GM21576 (cell line): ENCODE measurements at regions not wholly inside any gene's neighbourhood (a gene's known extent, or its start where the extent isn't known, plus 50 kb on each side); places are given as distances from the start of the nearest gene placed in this dataset.
"Not testable (repeated sequence)": the region's sequence is repeated elsewhere in the genome, so short reads cannot be mapped to it uniquely, and the experiment has no call there.

Experiments used
- ATAC-seq: cut with Tn5 transposase; IDR thresholded peaks from one replicate; pipeline ENCODE4 v1.9.1; 2021; ENCODE audit warnings: mild to moderate bottlenecking, moderate library complexity; ENCODE audit not compliant: unreplicated experiment

DNA sequence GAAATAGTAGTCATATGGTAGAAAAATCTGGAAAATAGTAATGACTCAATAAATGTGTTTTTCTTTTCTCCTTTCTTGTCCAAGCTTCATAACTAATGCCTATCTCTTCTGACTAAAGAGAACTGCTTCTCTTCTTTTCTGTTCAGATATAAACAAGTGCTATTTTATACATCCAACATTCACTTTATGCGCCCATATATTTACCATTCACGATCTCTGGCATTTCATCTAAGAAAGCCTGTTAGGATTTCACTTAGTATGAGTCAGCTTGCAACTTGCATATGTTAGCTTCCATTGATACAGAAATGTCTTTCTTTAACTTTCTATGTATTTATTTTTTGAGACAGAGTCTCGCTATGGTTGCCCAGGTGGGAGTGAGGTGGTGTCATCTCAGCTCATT, 224.9 kb downstream of the VAPA start:
- ATAC-seq, result no peak

DNA sequence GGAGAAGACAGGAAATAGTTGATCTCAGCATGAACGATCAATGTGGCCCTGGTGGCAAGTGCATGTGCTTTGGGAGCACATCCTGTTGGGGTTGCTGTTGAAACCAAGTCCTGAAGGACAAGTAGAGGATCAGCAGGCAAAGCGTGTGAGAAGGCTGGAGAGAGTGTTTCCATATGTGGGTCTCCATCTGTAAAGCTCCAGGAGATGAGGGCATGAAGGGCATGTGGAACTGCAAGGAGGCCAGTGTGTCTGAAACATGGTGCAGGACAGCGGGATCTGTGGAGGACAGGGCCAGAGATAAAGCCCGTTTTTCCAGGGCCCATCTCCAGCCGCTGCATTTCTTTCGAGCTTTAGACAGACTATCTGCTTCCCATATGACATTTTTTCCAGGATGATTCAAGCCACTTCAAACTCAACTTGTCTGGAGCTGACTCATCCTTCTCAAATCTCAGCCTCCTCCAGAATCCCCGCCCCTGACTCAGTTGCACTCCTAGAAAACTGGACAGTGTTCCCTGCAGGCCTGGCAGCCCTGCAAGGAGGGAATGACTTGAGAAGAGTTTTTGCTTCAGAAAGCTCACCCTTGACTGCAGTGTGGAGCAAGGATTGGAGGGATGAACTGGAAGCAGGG, 226.1 kb downstream of the VAPA start:
- no peak for ATAC-seq

DNA sequence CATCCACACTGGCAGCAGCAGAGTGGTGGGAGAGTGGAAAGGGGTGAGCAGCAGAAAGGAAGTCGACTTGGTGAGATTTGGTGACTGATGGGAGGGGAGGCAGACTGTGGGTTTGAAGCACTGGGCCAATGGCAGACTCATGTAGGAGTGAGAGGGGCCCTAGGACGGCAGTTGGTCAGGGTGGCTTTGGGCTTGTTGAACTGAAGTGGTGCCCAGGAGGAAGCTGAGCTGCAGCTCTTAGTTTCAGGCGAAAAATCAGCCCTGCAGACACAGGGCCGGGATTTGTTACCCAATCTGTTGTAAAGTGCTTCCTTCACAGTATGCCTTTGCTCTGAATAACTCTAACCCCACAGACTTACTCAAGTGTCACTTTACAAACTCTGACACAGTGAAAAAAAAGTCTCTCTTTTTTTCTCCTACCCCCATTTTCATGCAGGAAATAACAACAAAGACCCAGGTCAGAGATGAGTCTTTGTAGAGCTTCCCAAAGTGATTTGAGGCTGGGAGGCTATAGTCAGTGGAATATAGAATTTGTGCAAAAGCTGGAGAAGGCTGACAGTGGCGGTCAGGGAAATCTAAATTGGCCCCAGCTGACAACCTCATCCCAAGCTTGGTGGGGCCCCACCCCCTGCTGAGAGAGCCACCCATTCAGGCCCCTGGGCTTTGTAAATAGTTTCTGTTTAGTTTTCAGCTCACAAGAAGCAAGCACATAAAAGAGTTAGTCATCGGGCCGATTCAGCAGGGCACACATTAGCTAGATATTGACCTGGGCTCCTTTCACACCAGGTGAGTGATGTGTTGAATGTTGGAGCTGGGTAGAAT, 226.9 kb downstream of the VAPA start:
- no peak for ATAC-seq

DNA sequence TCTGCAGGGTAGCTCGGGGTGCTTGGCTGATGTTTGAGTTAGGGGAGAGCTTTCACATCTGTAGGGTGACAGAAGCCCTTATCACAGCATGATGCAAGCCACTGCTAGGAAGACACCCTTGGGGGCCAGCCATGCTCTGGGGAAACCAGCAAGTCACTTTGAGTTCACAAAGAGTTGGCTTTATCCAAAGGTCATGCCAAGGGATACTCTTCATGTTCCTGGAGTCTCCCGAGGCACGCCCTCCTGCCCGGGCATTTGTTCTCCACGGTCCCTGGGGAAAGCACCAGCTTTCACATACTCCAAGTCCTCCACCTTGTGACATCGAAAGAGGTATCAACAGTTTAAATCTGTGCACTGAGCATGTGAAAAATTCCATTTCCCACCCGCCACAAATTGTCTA, 227.7 kb downstream of the VAPA start:
- ATAC-seq, result no peak

DNA sequence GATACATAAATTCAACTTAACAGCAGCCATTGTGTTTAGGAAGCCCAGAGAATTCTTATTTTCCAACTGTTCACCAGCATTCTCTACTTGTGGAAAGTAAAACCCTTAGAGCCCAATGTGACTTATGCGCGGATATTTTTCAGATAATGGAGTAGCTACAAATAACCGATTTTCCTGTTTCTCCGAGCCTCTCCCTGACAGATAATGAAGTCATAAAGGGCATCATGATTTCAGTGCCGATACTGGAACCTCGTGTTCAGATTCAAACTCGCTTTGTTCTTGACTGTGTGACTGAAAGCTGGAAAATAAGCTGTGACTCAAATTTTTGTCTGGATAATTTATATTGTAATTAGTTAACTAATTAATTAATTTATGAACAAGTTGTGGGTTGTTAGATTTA, 228.2 kb downstream of the VAPA start:
- ATAC-seq, result no peak

DNA sequence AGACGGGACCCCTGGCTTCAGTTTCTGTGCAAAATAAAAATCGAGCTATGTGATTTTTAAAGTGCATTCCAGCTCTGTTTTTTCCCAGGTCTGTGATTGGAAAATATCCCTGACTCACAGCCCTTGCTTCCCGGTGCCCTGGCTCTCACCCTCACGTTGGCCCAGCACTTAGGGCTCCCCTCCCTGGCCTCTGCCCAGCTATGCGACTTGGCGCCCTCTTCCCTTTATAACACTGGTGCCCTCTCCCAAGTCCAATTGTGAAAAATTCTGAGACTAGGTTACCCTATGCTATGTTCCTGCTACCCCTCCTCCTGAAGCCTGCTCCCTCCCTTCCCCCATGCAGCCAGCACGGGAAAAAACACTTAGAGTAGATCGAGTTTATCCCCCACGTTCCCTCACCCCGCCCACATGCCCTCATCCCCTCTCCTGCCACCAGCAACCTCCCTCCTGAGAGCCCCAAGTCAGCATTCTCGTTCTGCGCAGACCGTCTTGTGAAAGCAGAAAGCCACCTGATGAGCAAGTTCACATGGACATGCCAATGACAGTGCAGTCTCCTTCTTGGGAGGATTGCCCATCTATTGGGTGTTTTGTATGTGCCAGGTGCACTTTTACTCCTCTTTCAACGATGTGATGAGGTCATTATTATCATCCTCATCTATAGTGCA, 228.8 kb downstream of the VAPA start:
- no peak for ATAC-seq

DNA sequence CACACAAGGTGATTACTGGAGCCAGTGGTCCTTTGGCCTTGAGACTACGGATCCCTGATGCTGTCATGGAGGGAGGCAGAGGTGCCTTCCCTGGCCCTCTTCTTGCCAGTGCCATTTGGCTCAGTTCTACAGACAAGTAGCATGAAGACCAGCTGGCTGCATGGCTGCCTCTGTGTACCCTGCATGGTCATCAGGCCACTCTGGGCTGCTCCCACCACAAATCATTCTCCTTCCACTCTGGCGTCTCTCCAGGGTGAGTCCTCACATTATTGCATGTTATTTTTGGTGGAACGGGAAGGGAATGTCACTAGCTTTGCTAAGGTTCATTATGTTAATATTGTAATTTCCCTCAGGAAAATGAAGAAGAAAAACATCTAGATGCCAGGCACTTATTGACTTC, 229.8 kb downstream of the VAPA start:
- ATAC-seq, result no peak

DNA sequence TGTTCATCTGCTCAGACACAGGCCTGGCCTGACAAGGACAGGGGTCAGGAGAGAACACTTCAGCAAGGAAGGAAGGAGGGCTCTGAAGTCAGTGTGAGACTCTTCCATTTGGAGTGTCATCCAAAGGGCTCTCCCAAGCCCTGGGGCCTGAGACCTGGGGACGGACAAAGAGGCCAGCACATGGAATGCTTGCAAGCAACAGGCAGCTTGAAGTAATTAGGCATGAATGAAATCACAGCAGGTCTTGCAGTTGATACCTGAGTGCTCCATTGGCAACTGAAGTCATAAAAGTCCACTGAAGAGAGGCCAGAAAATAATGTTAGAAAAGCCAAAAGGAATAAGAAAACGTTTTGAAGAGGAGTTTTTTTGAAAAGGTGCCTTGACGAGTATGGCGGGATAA, 231.7 kb downstream of the VAPA start:
- no peak for ATAC-seq

DNA sequence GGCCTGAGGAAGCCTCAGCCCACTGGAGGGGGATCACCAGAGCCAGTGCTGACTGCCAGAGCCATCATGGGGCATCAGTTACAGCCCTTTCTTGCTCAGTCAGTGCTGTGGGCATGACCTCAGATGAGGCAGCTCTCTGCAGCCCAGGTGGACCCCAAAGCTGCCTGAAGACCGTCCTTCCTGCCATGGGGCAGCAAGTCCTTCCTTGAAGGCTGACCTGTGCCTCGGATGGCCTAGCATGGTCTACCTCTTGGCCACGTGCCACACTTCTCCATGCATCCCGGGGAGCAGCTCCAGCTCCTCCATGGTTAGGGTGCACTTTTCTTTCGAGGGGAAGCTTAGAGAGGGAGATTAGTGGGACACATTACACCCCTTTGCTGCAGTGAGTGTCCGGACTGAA, 233.4 kb downstream of the VAPA start:
- ATAC-seq, result no peak

DNA sequence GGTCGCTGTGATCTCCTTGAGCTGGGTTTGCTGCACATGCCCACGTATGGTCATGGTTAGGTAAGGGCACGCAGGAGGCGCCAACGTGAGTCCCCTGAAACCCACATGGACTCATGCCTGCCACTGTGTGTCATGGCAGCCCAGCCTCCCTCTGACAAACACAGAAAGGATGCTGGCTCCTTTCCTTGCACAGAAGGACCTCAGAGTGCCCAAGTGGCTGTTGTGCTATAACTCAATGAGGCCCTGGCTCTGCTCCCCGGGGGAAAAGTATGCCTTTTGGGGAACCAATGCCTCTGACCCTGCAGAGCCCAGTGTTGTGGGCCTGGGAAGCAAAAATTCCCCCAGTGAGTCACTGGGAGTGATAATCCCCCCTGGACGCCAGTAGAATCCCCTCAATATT, 233.9 kb downstream of the VAPA start:
- ATAC-seq, result no peak

DNA sequence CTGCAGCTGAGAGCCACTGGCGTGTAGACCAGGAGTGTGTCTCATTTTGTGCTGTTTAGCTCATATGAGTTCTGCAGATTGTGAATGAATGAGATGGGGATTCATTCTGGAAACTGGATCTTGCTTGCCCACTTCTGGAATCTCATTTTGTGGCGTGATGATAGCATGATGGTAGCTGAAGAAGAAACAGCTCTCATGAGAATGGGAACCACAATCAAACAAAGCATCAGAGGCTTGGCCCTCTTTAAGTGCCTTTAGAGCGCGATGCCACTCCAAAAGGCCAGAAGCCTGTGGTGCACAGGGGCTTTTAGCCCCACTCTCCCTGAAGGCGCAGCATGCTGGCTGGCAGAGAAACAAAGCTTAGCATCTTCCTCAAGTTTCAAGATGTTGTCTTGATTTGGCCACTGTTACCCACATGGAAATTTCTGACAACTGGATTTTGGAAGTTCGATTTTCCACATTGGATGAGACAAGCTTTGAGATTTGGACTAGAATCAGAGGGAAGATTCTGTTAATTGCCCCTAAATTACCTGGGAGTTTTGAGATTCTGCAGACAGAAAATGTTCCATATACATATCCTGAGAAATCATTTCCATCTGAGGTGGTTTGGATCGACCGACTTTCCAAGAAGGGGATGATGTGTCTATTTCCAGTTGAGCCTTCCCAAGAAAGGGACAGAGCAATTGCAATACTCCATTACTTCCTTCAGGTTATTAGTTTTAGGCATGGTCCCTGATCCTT, 234.5 kb downstream of the VAPA start:
- ATAC-seq, result no peak

DNA sequence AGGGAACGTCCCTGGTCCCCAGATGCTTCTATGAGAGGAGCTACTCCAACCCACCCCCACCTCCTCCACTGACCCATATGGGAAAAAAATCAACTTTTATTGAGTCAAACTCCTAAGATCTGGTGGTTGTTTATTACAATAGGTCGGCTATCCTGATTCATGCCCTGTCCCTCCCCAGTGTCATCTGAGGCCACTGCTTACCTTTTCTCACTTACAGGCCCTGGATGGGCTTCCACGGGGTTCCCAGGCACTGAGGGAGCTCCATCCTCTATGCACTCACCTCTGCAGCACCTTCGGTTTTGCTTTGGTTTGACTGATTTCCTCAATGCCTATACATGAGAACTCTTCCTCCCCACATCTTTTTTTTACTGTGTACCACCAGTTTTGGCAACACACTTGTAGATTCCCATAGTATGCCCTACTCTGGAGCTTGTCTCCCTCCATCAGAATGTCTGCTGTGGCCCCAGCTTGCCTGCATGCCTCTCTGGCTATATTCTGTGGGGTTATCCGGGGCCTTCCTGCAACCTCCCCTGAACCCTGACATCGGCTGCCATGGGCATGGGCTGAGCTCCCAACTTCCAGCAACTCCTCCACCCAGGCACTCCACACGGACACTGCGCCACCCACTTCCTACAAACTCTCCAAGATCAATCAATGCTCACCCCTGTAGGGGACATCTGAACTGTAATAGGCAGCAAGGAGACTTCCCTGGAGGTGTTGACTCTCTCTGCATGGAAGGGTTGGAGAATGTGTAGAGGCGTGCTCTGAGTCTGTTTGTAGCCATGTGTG, 236.1 kb downstream of the VAPA start:
- no peak for ATAC-seq

DNA sequence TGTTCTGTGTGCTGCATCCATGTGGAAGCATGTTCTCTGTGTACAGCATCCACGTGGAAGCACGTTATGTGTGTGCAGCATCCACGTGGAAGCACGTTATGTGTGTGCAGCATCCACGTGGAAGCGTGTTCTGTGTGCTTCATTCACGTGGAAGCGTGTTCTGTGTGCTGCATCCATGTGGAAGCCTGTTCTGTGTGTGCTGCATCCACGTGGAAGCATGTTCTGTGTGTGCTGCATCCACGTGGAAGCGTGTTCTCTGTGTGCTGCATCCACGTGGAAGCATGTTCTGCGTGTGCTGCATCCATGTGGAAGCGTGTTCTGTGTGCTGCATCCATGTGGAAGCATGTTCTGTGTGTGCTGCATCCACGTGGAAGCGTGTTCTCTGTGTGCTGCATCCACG, 236.8 kb downstream of the VAPA start:
- ATAC-seq, result not testable (repeated sequence)

DNA sequence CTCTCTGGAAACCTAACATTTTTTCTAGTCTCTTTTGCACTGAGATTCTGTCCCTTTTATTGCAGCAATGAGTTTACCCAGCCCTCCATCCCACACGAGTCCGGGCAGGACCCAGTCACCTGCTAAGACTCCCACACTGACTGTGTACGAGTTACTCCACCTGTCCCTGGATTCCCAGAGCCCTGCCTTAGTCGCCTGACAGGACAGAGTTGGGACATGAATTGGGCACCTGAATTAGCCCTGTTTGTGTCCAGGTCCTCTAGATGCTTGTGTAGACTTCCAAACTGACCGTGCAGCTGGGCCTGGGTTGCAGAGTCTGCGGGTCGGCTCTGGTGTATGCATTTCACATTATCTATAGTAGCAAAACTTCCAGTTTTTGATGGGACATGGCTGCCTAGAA, 238.7 kb downstream of the VAPA start:
- ATAC-seq, result no peak

DNA sequence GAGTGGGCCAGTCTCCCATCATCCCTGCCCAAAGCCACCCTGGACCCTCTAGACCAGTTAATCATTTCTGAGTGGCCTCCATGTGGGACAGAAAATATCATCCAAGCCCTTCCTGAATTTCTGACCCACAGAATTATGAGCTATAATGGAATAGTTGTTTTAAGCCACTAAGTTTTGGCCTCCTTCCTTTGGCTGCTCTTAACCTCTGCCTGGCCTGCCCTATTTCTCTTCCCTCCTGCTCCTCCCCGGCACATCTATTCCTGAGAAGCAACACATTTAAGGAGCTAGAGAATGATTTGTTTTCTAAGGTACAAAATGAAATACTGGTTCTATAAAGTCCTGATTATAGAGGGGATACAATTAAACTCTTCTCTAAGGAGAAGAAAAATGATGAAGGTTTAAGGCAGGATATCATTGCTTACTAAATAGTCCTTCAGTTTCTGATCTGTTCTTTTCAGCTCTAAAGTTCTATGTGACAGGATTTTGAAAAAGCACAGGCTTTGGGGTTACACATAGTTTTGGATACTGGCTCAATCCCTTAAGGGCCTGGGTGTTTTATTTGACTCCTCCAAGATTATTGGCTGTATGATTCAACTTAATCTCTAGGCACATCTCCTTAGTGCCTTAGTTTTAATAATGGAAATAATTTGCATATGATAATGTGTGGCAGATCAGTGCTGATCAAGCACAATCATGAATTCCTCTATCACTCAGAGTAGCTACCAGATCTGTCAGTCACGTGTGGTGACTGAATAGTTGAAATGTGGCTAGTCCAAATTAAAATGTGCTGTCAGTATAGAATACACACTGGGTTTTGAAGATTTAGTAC, 240.3 kb downstream of the VAPA start:
- ATAC-seq, result no peak

DNA sequence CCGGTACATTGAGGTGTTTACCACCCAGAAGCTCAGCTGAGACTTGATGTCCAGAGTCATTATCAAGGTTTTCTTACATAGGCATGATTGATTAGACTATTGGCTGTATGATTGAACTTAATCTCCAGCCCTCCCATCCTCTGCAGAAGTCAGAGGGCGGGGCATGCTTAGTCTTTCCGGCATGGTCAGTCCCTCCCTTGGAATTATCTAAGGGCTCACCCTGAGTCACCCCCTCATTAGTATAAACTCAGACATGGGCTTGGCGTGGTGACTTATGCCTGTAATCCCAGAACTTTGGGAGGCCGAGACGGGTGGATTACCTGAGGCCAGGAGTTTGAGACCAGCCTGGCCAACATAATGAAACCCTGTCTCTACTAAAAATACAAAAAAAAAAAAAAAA, 243.9 kb downstream of the VAPA start:
- ATAC-seq, result no peak

DNA sequence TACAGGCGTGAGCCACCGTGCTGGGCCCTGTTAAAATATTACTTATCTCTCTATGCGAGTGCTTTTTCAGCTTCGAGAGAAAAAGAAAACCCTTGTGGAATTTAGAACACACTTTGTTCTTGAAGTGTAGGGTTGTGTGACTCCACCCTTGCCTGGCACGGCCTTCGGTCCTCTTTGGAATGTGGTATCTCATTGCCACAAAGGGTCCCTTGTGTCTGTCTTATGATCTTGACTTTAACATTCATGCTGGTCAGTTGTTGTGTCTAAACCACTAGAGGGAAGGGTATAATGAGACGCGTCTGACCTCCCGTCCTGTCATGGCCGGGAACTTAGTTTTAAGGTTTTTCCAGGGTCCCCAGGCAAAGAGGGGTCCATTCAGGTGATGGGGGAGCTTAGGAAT, 246.4 kb downstream of the VAPA start:
- no peak for ATAC-seq

DNA sequence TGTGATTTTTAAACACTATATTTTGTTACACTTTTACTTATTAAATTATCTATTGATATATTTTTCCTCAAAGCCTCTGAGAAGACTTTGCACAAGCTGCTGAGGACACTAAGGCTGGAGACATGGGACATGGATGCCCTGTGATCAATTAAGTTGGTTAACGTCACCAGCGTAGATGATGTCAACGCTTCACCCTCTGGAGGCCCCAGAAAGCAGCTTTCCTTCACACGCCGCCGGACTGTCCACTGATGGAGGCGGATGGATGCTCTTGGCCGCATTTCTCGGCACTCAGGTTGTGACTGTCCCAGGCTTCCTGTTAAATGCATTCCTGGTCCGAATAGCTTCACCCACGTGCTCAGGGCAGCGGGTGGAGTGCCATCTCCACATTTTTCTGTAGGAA, 247.5 kb downstream of the VAPA start:
- ATAC-seq, result no peak

DNA sequence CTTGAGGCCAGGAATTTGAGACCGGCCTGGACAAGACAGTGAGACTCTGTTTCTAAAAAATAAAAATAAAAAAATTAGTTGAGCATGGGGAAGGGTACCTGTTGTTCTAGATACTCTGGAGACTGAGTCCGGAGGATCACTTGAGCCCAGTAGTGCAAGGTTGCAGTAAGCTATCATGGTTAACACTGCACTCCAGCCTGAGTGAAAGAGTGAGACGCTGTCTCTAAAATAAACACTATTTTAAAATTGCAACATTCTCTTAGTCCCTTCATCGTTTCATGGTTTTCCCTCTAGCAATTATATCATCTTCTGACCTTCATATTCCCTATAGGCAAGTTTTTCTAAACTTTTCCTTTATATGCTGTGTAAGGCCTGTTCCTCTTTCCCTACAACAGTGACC, 248.5 kb downstream of the VAPA start:
- no peak for ATAC-seq
